Thymus (tissue), 11 donors: ENCODE measurements at regions not wholly inside any gene's neighbourhood (a gene's known extent, or its start where the extent isn't known, plus 50 kb on each side); places are given as distances from the start of the nearest gene placed in this dataset.

Experiments used
- DNase-seq, 9 donors: peaks; one replicate each; pipeline ENCODE4 v3.0.0-alpha.2; 2013; ENCODE audit warnings: low spot score in 9 of 9, low read depth in 6 of 9, missing footprints in 1 of 9
- H3K27ac ChIP-seq, 2 donors: one replicate each; pipeline ENCODE4 v1.5.1; 2013; ENCODE audit warnings: control low read depth in 1 of 2, low read depth in 1 of 2, low read length in 1 of 2, mild to moderate bottlenecking in 1 of 2, moderate library complexity in 1 of 2
- H3K27me3 ChIP-seq, 2 donors: one replicate each; pipeline ENCODE4 v1.5.1; 2013; ENCODE audit warnings: low read length in 1 of 2; ENCODE audit not compliant: control insufficient read depth in 2 of 2, insufficient read depth in 1 of 2
- H3K36me3 ChIP-seq, 2 donors: one replicate each; pipeline ENCODE4 v1.5.1; 2013; ENCODE audit warnings: low read length in 1 of 2, mild to moderate bottlenecking in 1 of 2, moderate library complexity in 1 of 2; ENCODE audit not compliant: control insufficient read depth in 2 of 2, insufficient read depth in 2 of 2
- H3K4me1 ChIP-seq, 2 donors: one replicate each; pipeline ENCODE4 v1.5.1; 2013; ENCODE audit warnings: low read length in 2 of 2; ENCODE audit not compliant: control insufficient read depth in 2 of 2, insufficient read depth in 2 of 2
- H3K4me3 ChIP-seq, 2 donors: one replicate each; pipeline ENCODE4 v1.5.1; 2013; ENCODE audit warnings: low read length in 2 of 2, control low read depth in 1 of 2, mild to moderate bottlenecking in 1 of 2
- H3K9me3 ChIP-seq, 2 donors: one replicate each; pipeline ENCODE4 v1.5.1; 2013; ENCODE audit warnings: low read length in 1 of 2, mild to moderate bottlenecking in 1 of 2; ENCODE audit not compliant: control insufficient read depth in 2 of 2, insufficient read depth in 1 of 2
- WGBS: extraction: QIAGEN DNeasy Blood & Tissue Kit; methylation state at CpG from one replicate; pipeline ENCODE4 v1.1.7; 2013; 5-methylcytosine and 5-hydroxymethylcytosine counted together
- donor health status: healthy.

GRCh38 chr4:15161439-15161838 is 159.2 kb downstream of the CPEB2 start:
- 95% methylated on average over 1 of the region's 1 CpG for WGBS
- Histone ChIP-seq H3K9me3 (no peaks in the 10 kb centered on the region), H3K27me3 (no peaks in the 10 kb centered on the region), H3K27ac (no peak overlapping the region), H3K36me3 (no peaks in the 10 kb centered on the region), H3K4me1 (no peaks in the 10 kb centered on the region), H3K4me3 (no peak overlapping the region)
- no peak for DNase-seq

GRCh38 chr4:15162046-15162445 is 159.8 kb downstream of the CPEB2 start:
- no peaks in the 10 kb centered on the region for H3K4me1 ChIP-seq
- 97% methylated on average over 1 of the region's 1 CpG for WGBS
- H3K36me3 ChIP-seq, result no peaks in the 10 kb centered on the region
- H3K27me3 ChIP-seq, result no peaks in the 10 kb centered on the region
- no peak overlapping the region for H3K4me3 ChIP-seq
- H3K9me3 ChIP-seq, result no peaks in the 10 kb centered on the region
- DNase-seq, result no peak
- H3K27ac ChIP-seq, result no peak overlapping the region

DNA sequence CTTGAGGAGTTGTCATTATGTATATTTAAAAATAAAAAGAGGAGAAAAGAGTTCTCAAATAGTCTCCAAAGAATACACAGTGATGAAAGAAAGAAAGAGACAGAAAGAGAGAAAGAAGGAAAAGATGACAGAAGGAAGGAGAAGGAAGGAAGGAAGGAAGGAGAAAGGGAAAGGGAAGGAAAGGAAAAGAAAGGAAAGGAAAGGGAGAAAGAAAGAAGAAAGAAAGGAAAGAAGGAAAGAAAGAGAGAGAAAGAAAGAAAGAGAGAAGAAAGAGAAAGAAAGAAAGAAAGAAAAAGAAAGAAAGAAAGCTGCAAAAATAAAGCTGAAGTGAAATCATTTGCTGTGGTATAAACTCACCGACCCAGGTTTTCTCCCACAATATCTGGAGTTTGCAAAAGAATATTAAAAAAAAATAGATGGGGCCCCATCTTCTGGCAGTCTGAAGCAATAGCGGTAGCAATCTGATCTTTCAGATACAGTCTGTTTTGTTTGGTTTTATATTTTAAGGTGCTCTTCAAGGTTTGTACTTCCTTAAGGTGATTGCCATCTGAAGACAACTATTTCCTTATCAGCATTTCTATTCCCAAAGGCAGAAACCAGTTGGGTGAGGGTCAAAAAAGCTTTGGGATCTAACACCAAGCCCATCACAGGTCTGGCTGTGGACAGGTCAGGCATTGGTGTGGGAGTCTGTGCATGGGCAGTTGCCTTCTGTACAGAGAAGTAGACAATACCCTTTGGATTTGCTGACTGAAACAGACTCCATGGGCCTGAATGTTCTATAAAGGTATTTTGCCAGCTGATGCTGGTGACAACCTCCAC is 160.4 kb downstream of the CPEB2 start:
- WGBS, result 15% methylated on average over 2 of the region's 2 CpGs
- Histone ChIP-seq H3K4me1 (no peaks in the 10 kb centered on the region), H3K4me3 (no peak overlapping the region), H3K27ac (no peak overlapping the region), H3K36me3 (no peaks in the 10 kb centered on the region), H3K27me3 (no peaks in the 10 kb centered on the region), H3K9me3 (no peaks in the 10 kb centered on the region)
- no peak for DNase-seq

- Histone ChIP-seq H3K9me3 (no peaks in the 10 kb centered on the region), H3K27ac (no peak overlapping the region), H3K27me3 (no peaks in the 10 kb centered on the region), H3K36me3 (no peaks in the 10 kb centered on the region), H3K4me3 (no peak overlapping the region), H3K4me1 (no peaks in the 10 kb centered on the region)
- WGBS, result 84% methylated on average over 4 of the region's 4 CpGs
- DNase-seq, result no peak
These were observed 161.0 kb downstream of the CPEB2 start for GRCh38 chr4:15163284-15163645.

DNA sequence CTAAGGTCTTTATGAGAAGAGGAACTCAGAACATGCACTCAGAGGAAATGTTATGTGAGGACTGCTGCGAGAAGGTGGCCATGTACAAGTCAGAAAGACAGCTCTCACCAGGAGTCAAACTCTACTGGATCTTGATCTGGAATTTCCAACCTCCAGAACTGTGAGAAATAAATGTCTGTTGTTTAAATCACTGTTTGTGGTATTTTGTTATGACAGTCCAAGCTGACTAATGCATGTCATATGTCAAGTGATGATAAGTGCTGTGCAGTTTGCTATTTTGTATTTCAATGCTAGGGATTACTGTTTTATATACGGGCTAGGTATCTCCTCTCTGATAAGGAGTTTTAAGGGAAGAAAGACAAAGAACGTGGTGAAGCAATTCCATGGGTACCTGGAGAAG is 162.3 kb downstream of the CPEB2 start:
- no peak overlapping the region for H3K27ac ChIP-seq
- no peaks in the 10 kb centered on the region for H3K9me3 ChIP-seq
- no peaks in the 10 kb centered on the region for H3K4me1 ChIP-seq
- H3K36me3 ChIP-seq, result no peaks in the 10 kb centered on the region
- H3K27me3 ChIP-seq, result no peaks in the 10 kb centered on the region
- H3K4me3 ChIP-seq, result no peak overlapping the region
- DNase-seq, result no peak
- WGBS, result 79% methylated on average over 3 of the region's 3 CpGs

GRCh38 chr4:15167743-15168142 is 165.5 kb downstream of the CPEB2 start:
- Histone ChIP-seq H3K9me3 (peaks cover 0 to 4% of the 10 kb centered on the region in 2 donors), H3K4me1 (no peaks in the 10 kb centered on the region), H3K36me3 (no peaks in the 10 kb centered on the region), H3K4me3 (no peak overlapping the region), H3K27ac (no peak overlapping the region), H3K27me3 (no peaks in the 10 kb centered on the region)
- DNase-seq, result no peak
- WGBS, result 88% methylated on average over 2 of the region's 2 CpGs

- Histone ChIP-seq H3K27me3 (no peaks in the 10 kb centered on the region), H3K4me1 (no peaks in the 10 kb centered on the region), H3K36me3 (no peaks in the 10 kb centered on the region), H3K4me3 (no peak overlapping the region), H3K27ac (no peak overlapping the region), H3K9me3 (peaks cover 0 to 4% of the 10 kb centered on the region in 2 donors)
- no peak for DNase-seq
These were observed 166.5 kb downstream of the CPEB2 start for GRCh38 chr4:15168759-15169158.

DNA sequence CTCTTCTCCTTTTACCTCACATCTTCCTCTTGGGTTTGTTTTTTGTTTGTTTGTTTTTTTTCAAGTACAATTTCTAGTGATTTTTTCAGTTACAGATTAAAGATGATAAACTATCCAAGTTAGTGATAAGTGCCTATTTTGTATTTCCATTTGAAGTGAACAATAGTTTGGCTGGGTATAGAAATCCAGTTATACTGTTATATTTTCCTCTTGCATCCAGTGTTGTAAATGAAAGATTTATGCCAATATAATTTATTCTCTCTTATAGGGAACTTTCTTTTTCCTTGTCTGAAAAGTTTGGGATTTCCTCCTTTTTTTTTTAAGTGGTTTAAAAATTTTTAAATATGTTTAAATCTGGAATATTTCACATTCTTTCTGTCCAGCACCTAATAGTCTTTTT is 169.4 kb downstream of the CPEB2 start:
- Histone ChIP-seq H3K4me1 (no peaks in the 10 kb centered on the region), H3K4me3 (no peak overlapping the region), H3K36me3 (no peaks in the 10 kb centered on the region), H3K27me3 (no peaks in the 10 kb centered on the region), H3K27ac (no peak overlapping the region), H3K9me3 (peaks cover 0 to 4% of the 10 kb centered on the region in 2 donors)
- no peak for DNase-seq

- H3K36me3 ChIP-seq, result no peaks in the 10 kb centered on the region
- H3K4me3 ChIP-seq, result no peak overlapping the region
- WGBS, result 88% methylated on average over 4 of the region's 4 CpGs
- no peaks in the 10 kb centered on the region for H3K4me1 ChIP-seq
- H3K9me3 ChIP-seq, result peaks cover 0 to 4% of the 10 kb centered on the region in 2 donors
- no peak overlapping the region for H3K27ac ChIP-seq
- no peak for DNase-seq
- H3K27me3 ChIP-seq, result no peaks in the 10 kb centered on the region
These were observed 171.0 kb downstream of the CPEB2 start for GRCh38 chr4:15173251-15173650.
